GM23338 (cell line): ENCODE measurements at regions not wholly inside any gene's neighbourhood (a gene's known extent, or its start where the extent isn't known, plus 50 kb on each side); places are given as distances from the start of the nearest gene placed in this dataset.
A peak's percentile ranks its signal among the peaks of the same experiment; 100 is the strongest.

ENCODE experiments used
- ATAC-seq: fragments of 200-7000 bp; cut with Tn5 transposase; 3 replicates; pipeline ENCODE4 v1.9.1; 2020
- DNase-seq: peaks from one replicate; pipeline ENCODE4 v3.0.0-alpha.2; 2015; ENCODE audit warnings: low spot score
- H2AFZ ChIP-seq: fragments of 200-600 bp; sonication (generic); 2 replicates; pipeline ENCODE4 v1.8.0; 2016; ENCODE audit warnings: antibody characterized with exemption, mild to moderate bottlenecking, moderate library complexity
- H3F3A ChIP-seq: fragments of 200-600 bp; sonication (generic); replicated peaks from 2 replicates; pipeline ENCODE4 v1.8.0; 2017; ENCODE audit warnings: antibody characterized with exemption, mixed run types, low read depth
- H3K27ac ChIP-seq: fragments of 200-600 bp; sonication (generic); 2 replicates; pipeline ENCODE4 v1.6.1; 2016; ENCODE audit warnings: low read depth
- H3K27me3 ChIP-seq: fragments of 200-600 bp; sonication (generic); 2 replicates; pipeline ENCODE4 v1.8.0; 2016; ENCODE audit warnings: mild to moderate bottlenecking, mixed run types, moderate library complexity; ENCODE audit not compliant: insufficient read depth
- H3K36me3 ChIP-seq: fragments of 200-600 bp; sonication (generic); 2 replicates; pipeline ENCODE4 v1.8.0; 2016; ENCODE audit warnings: mild to moderate bottlenecking; ENCODE audit not compliant: insufficient read depth
- H3K4me1 ChIP-seq: fragments of 200-600 bp; sonication (generic); 2 replicates; pipeline ENCODE4 v1.8.0; 2016; ENCODE audit warnings: mild to moderate bottlenecking, moderate library complexity; ENCODE audit not compliant: insufficient read depth
- H3K4me2 ChIP-seq: fragments of 200-600 bp; sonication (generic); 2 replicates; pipeline ENCODE4 v1.7.1; 2017; ENCODE audit warnings: mixed run types
- H3K4me3 ChIP-seq: fragments of 200-600 bp; sonication (generic); 2 replicates; pipeline ENCODE4 v1.6.1; 2016; ENCODE audit warnings: mixed run types
- H3K79me2 ChIP-seq: fragments of 200-600 bp; sonication (generic); replicated peaks from 2 replicates; pipeline ENCODE4 v1.8.0; 2017; ENCODE audit warnings: mild to moderate bottlenecking; ENCODE audit not compliant: insufficient read depth
- H3K9me2 ChIP-seq: fragments of 200-600 bp; sonication (generic); 2 replicates; pipeline ENCODE4 v1.8.0; 2017; ENCODE audit not compliant: insufficient read depth
- H4K20me1 ChIP-seq: fragments of 200-600 bp; sonication (generic); replicated peaks from 2 replicates; pipeline ENCODE4 v1.8.0; 2017; ENCODE audit warnings: mild to moderate bottlenecking; ENCODE audit not compliant: insufficient read depth
- H3K27ac Mint-ChIP-seq: 2 replicates; pipeline ENCODE4 v1.8.0; 2020; ENCODE audit warnings: inconsistent platforms, mild to moderate bottlenecking, moderate library complexity, mixed read lengths
- H3K27me3 Mint-ChIP-seq: 3 replicates; pipeline ENCODE4 v1.8.0; 2022; ENCODE audit warnings: low read depth, mild to moderate bottlenecking, moderate library complexity, mixed read lengths, inconsistent platforms; ENCODE audit not compliant: insufficient read depth, poor library complexity
- H3K36me3 Mint-ChIP-seq: 3 replicates; pipeline ENCODE4 v1.8.0; 2021; ENCODE audit warnings: low read depth, mild to moderate bottlenecking, inconsistent platforms, moderate library complexity, mixed read lengths
- H3K4me1 Mint-ChIP-seq: 3 replicates; pipeline ENCODE4 v1.8.0; 2020; ENCODE audit warnings: mild to moderate bottlenecking, inconsistent platforms, mixed read lengths
- H3K4me3 Mint-ChIP-seq: 3 replicates; pipeline ENCODE4 v1.8.0; 2021; ENCODE audit warnings: moderate library complexity, mild to moderate bottlenecking, inconsistent platforms, mixed read lengths
- H3K9me3 Mint-ChIP-seq: 3 replicates; pipeline ENCODE4 v1.8.0; 2020; ENCODE audit warnings: moderate library complexity, mild to moderate bottlenecking, inconsistent platforms, mixed read lengths
- CREB1 ChIP-seq: fragments of 250-450 bp; sonication (Bioruptor Pico); IDR thresholded peaks from 2 replicates; pipeline ENCODE4 v1.5.0; 2020; ENCODE audit warnings: low read depth, mild to moderate bottlenecking, moderate library complexity
- CTCF ChIP-seq, 2 experiments: fragments of 200-600 bp in 1 of 2; sonication (generic) in 1 of 2; conservative IDR thresholded peaks; 2 replicates each; pipeline versions ENCODE4 v1.5.1 to v1.6.1; 2016 to 2017; ENCODE audit warnings: antibody characterized with exemption in 2 of 2, low read depth in 2 of 2, mild to moderate bottlenecking in 2 of 2, moderate library complexity in 1 of 2
- EZH2 ChIP-seq: fragments of 200-600 bp; sonication (generic); IDR thresholded peaks from one replicate; pipeline ENCODE4 v1.8.0; 2017; ENCODE audit warnings: antibody characterized with exemption, mild to moderate bottlenecking, low read depth; ENCODE audit not compliant: unreplicated experiment
- EZH2phosphoT487 ChIP-seq: fragments of 200-600 bp; sonication (generic); IDR thresholded peaks from one replicate; pipeline ENCODE4 v1.8.1; 2018; ENCODE audit warnings: antibody characterized with exemption; ENCODE audit not compliant: unreplicated experiment
- JUNB ChIP-seq: IDR thresholded peaks from one replicate; pipeline ENCODE4 v1.6.1; 2016; ENCODE audit warnings: antibody characterized with exemption; ENCODE audit not compliant: unreplicated experiment
- NANOG ChIP-seq: IDR thresholded peaks from 2 replicates; pipeline ENCODE4 v1.6.1; 2016; ENCODE audit warnings: antibody characterized with exemption, borderline replicate concordance
- POLR2AphosphoS5 ChIP-seq: IDR thresholded peaks from 2 replicates; pipeline ENCODE4 v1.6.1; 2016; ENCODE audit warnings: antibody characterized with exemption, low read depth
- REST ChIP-seq: IDR thresholded peaks from one replicate; pipeline ENCODE4 v1.6.1; 2018; ENCODE audit warnings: antibody characterized with exemption; ENCODE audit not compliant: unreplicated experiment
- STAT1 ChIP-seq: IDR thresholded peaks from one replicate; pipeline ENCODE4 v1.6.1; 2016; ENCODE audit warnings: antibody characterized with exemption; ENCODE audit not compliant: unreplicated experiment
- ZNF114 ChIP-seq: fragments of 250-450 bp; sonication (Bioruptor Pico); IDR thresholded peaks from 2 replicates; pipeline ENCODE4 v1.5.0; 2020; ENCODE audit warnings: mild to moderate bottlenecking, moderate library complexity
- ZNF331 ChIP-seq: fragments of 250-450 bp; sonication (Bioruptor Pico); IDR thresholded peaks from 2 replicates; pipeline ENCODE4 v1.5.0; 2020; ENCODE audit warnings: low read depth, mild to moderate bottlenecking, moderate library complexity
- TF ChIP-seq, protein P1 (sequence below): IDR thresholded peaks from 2 replicates; pipeline ENCODE4 v1.6.1; 2016; ENCODE audit warnings: antibody characterized with exemption

DNA sequence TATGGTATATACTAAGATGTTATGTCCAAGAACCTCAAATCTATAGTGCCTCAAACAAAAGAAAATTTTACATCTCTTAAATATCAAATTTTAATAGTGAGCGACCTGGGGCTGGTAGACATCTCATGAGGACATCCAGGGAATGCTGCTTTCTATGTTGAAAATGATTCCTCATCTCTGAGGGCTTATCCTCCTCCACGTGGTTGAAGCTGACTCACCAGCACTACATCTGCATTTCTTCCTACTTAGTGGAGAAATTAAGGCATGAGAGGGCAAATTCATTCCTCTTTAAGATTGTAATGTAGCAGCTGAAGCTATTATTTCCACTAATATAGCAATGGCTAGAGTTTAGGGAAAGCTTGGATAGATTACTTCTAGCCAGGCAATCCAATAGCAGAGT is 529.5 kb downstream of the COL11A1 start:
- Histone ChIP-seq H3K27ac (no peak overlapping the region), H3K4me3 (no peak overlapping the region), H3K4me2 (no peak overlapping the region), H3K36me3 (no peaks in the 10 kb centered on the region), H3K4me1 (no peaks in the 10 kb centered on the region), H2AFZ (0 out of 2 replicates have a peak overlapping the region, but pooled peaks have one; percentile 43), H3K27me3 (no peaks in the 10 kb centered on the region), H3F3A (no peaks in the 10 kb centered on the region), H3K9me2 (no peaks in the 10 kb centered on the region), H4K20me1 (no peaks in the 10 kb centered on the region), H3K79me2 (no peaks in the 10 kb centered on the region)
- Mint-ChIP-seq H3K27me3 (no peaks in the 10 kb centered on the region), H3K4me1 (no peaks in the 10 kb centered on the region), H3K36me3 (no peaks in the 10 kb centered on the region), H3K27ac (no peak overlapping the region), H3K4me3 (no peak overlapping the region), H3K9me3 (no peaks in the 10 kb centered on the region)
- no peak for ATAC-seq
- no peak for DNase-seq
- TF ChIP-seq EZH2phosphoT487, result no peak
- no peak for TF ChIP-seq JUNB
- TF ChIP-seq CREB1 (CRISPR knock-in tag), result no peak
- no peak for TF ChIP-seq EZH2
- no peak for TF ChIP-seq NANOG
- no peak for TF ChIP-seq ZNF331 (CRISPR knock-in tag)
- TF ChIP-seq POLR2AphosphoS5, result no peak
- TF ChIP-seq STAT1, result no peak

GRCh38 chr1:102572637-102573036 is 535.7 kb downstream of the COL11A1 start:
- Histone ChIP-seq H3F3A (no peaks in the 10 kb centered on the region), H4K20me1 (no peaks in the 10 kb centered on the region), H3K79me2 (no peaks in the 10 kb centered on the region), H3K4me3 (no peak overlapping the region), H3K27ac (no peak overlapping the region), H3K4me1 (no peaks in the 10 kb centered on the region), H2AFZ (peak overlapping the region; percentile 33; the same call in 1 of the 2 replicates), H3K9me2 (no peaks in the 10 kb centered on the region), H3K27me3 (no peaks in the 10 kb centered on the region), H3K4me2 (no peak overlapping the region), H3K36me3 (no peaks in the 10 kb centered on the region)
- ATAC-seq, result no peak
- no peak overlapping the region for H3K27ac Mint-ChIP-seq
- no peaks in the 10 kb centered on the region for H3K9me3 Mint-ChIP-seq
- no peaks in the 10 kb centered on the region for H3K4me1 Mint-ChIP-seq
- no peaks in the 10 kb centered on the region for H3K36me3 Mint-ChIP-seq
- H3K27me3 Mint-ChIP-seq, result no peaks in the 10 kb centered on the region
- H3K4me3 Mint-ChIP-seq, result no peak overlapping the region
- no peak for DNase-seq
- TF ChIP-seq POLR2AphosphoS5 (no peak), REST (no peak), STAT1 (no peak), CTCF (conservative IDR thresholded peaks at IDR 0.05; ENCODE audit: low read depth in 2 of 2) (no peak), NANOG (no peak), ZNF114 (CRISPR knock-in tag) (no peak)
- TF ChIP-seq, protein P1, sequence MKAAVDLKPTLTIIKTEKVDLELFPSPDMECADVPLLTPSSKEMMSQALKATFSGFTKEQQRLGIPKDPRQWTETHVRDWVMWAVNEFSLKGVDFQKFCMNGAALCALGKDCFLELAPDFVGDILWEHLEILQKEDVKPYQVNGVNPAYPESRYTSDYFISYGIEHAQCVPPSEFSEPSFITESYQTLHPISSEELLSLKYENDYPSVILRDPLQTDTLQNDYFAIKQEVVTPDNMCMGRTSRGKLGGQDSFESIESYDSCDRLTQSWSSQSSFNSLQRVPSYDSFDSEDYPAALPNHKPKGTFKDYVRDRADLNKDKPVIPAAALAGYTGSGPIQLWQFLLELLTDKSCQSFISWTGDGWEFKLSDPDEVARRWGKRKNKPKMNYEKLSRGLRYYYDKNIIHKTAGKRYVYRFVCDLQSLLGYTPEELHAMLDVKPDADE, result no peak
